ENCODE measurements at regions not wholly inside any gene's neighbourhood (a gene's known extent, or its start where the extent isn't known, plus 50 kb on each side); places are given as distances from the start of the nearest gene placed in this dataset.

DNA sequence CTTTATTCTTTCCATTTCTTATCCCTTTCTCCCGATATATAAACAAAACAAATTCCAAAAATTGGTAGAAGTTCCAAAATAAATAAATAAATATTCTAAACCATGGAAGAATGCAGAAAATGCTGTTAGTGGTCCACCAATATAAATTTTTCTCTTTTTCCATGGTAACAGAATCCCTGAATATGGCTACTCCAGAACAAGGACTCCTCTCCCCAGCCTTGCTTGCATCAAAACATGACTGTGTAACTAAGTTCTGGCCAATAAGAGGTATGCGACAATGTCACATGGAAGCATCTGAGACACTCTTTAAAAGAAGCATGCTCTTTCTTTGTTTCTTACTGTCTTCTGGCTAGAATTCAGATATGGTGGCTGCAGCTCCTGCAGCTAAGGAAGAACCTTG is 325.1 kb upstream of the TANK start:
- Histone ChIP-seq H3K4me2 (replicated peaks; ENCODE audit: low read depth, low read length, poor library complexity, severe bottlenecking) (no peak overlapping the region), H3K27me3 (replicated peaks in 1 of 4; ENCODE audit: control extremely low read depth in 1 of 4, control insufficient read depth in 3 of 4, insufficient read depth in 4 of 4, low read length in 3 of 4) (no peaks in the 10 kb centered on the region), H3K27ac (ENCODE audit: low read length in 2 of 2) (no peak overlapping the region), H3K9me3 (ENCODE audit: control extremely low read depth in 1 of 3, control insufficient read depth in 2 of 3, insufficient read depth in 1 of 3, low read length in 2 of 3) (no peaks in the 10 kb centered on the region), H3K79me2 (ENCODE audit: control insufficient read depth, insufficient read depth, low read length) (no peaks in the 10 kb centered on the region), H3K36me3 (replicated peaks in 1 of 2; ENCODE audit: control extremely low read depth in 1 of 2, control insufficient read depth in 1 of 2, extremely low read depth in 1 of 2, insufficient read depth in 2 of 2, low read length in 1 of 2) (no peaks in the 10 kb centered on the region), H3K4me3 (ENCODE audit: control extremely low read depth in 1 of 5, extremely low read depth in 1 of 5, insufficient read depth in 1 of 5, low read depth in 2 of 5, low read length in 4 of 5) (no peak overlapping the region), H3K9ac (ENCODE audit: low read length) (no peak overlapping the region), H2AFZ (ENCODE audit: insufficient read depth, low read depth, low read length, poor library complexity, severe bottlenecking) (no peak overlapping the region), H4K20me1 (ENCODE audit: control insufficient read depth, insufficient read depth, low read length, poor library complexity, severe bottlenecking) (no peaks in the 10 kb centered on the region), H3K4me1 (ENCODE audit: control insufficient read depth in 2 of 2, insufficient read depth in 2 of 2, low read length in 2 of 2) (no peaks in the 10 kb centered on the region)
- ATAC-seq (ENCODE audit: low read depth) (no peak), DNase-seq (no peak)
- Mint-ChIP-seq H3K9me3 (ENCODE audit: insufficient read depth) (no peaks in the 10 kb centered on the region), H3K27me3 (peaks cover 14% of the 10 kb centered on the region), H3K27ac (no peak overlapping the region), H3K4me3 (no peak overlapping the region), H3K4me1 (no peaks in the 10 kb centered on the region)
- ChIA-PET POLR2A (no interaction called here), CTCF (no interaction called here)
- WGBS (ENCODE audit: insufficient coverage) = 80% methylated on average over 1 of the region's 2 CpGs
- intact Hi-C loops (cut with micrococcal nuclease) = no loop called here
- TF ChIP-seq, protein P1, sequence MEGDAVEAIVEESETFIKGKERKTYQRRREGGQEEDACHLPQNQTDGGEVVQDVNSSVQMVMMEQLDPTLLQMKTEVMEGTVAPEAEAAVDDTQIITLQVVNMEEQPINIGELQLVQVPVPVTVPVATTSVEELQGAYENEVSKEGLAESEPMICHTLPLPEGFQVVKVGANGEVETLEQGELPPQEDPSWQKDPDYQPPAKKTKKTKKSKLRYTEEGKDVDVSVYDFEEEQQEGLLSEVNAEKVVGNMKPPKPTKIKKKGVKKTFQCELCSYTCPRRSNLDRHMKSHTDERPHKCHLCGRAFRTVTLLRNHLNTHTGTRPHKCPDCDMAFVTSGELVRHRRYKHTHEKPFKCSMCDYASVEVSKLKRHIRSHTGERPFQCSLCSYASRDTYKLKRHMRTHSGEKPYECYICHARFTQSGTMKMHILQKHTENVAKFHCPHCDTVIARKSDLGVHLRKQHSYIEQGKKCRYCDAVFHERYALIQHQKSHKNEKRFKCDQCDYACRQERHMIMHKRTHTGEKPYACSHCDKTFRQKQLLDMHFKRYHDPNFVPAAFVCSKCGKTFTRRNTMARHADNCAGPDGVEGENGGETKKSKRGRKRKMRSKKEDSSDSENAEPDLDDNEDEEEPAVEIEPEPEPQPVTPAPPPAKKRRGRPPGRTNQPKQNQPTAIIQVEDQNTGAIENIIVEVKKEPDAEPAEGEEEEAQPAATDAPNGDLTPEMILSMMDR (IDR thresholded peaks at IDR 0.05) = no peak
- no peak for TF ChIP-seq EZH2 (IDR thresholded peaks at IDR 0.05; ENCODE audit: borderline replicate concordance, insufficient read depth, low read depth, low read length, poor library complexity, severe bottlenecking)

DNA sequence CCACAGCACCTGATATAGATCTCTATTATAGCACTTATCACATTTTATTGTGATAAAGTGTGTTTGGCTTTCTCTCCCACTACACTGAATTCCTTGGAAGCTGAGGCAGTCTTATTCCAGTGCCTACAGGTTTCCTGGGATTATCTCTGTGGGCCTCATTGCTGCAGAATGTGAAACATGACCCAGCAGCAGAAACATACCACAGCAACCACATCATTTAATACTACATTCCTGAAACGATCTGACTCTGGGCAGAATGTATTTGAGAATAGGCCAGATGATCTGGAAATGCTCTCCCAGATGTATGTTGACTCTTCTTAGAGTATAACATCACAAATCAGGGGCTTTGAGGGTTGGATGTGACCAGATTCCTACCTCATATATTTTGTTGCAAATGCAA is 323.5 kb upstream of the TANK start:
- H3K4me3 Mint-ChIP-seq = no peak overlapping the region

More for the DNA sequence above, 323.5 kb upstream of the TANK start:
- ATAC-seq (ENCODE audit: low read depth) (no peak), DNase-seq (no peak)
- no peak overlapping the region for H3K4me3 ChIP-seq (ENCODE audit: control extremely low read depth in 1 of 5, extremely low read depth in 1 of 5, insufficient read depth in 1 of 5, low read depth in 2 of 5, low read length in 4 of 5)
- ChIA-PET CTCF (no interaction called here), POLR2A (no interaction called here)
- no CpG with 5 or more reads among the region's 1 CpG for WGBS (ENCODE audit: insufficient coverage)
- H3K4me1 ChIP-seq (ENCODE audit: control insufficient read depth in 2 of 2, insufficient read depth in 2 of 2, low read length in 2 of 2) = no peaks in the 10 kb centered on the region
- no peaks in the 10 kb centered on the region for H3K79me2 ChIP-seq (ENCODE audit: control insufficient read depth, insufficient read depth, low read length)
- no peaks in the 10 kb centered on the region for H4K20me1 ChIP-seq (ENCODE audit: control insufficient read depth, insufficient read depth, low read length, poor library complexity, severe bottlenecking)
- no peak overlapping the region for H2AFZ ChIP-seq (ENCODE audit: insufficient read depth, low read depth, low read length, poor library complexity, severe bottlenecking)
- H3K36me3 ChIP-seq (replicated peaks in 1 of 2; ENCODE audit: control extremely low read depth in 1 of 2, control insufficient read depth in 1 of 2, extremely low read depth in 1 of 2, insufficient read depth in 2 of 2, low read length in 1 of 2) = no peaks in the 10 kb centered on the region
- H3K4me1 Mint-ChIP-seq = no peaks in the 10 kb centered on the region
- intact Hi-C loops (cut with micrococcal nuclease) = no loop called here
- no peaks in the 10 kb centered on the region for H3K9me3 ChIP-seq (ENCODE audit: control extremely low read depth in 1 of 3, control insufficient read depth in 2 of 3, insufficient read depth in 1 of 3, low read length in 2 of 3)
- no peak overlapping the region for H3K27ac Mint-ChIP-seq
- no peak overlapping the region for H3K27ac ChIP-seq (ENCODE audit: low read length in 2 of 2)
- H3K27me3 Mint-ChIP-seq = peaks cover 26% of the 10 kb centered on the region
- TF ChIP-seq, protein P1 (IDR thresholded peaks at IDR 0.05) = no peak
- TF ChIP-seq EZH2 (IDR thresholded peaks at IDR 0.05; ENCODE audit: borderline replicate concordance, insufficient read depth, low read depth, low read length, poor library complexity, severe bottlenecking) = no peak
- no peak overlapping the region for H3K9ac ChIP-seq (ENCODE audit: low read length)
- no peak overlapping the region for H3K4me2 ChIP-seq (replicated peaks; ENCODE audit: low read depth, low read length, poor library complexity, severe bottlenecking)
- H3K27me3 ChIP-seq (replicated peaks in 1 of 4; ENCODE audit: control extremely low read depth in 1 of 4, control insufficient read depth in 3 of 4, insufficient read depth in 4 of 4, low read length in 3 of 4) = no peaks in the 10 kb centered on the region
- H3K9me3 Mint-ChIP-seq (ENCODE audit: insufficient read depth) = peaks cover 4% of the 10 kb centered on the region

All from B cell (primary cell).